Prostate gland (tissue), 2 donors: ENCODE measurements at regions not wholly inside any gene's neighbourhood (a gene's known extent, or its start where the extent isn't known, plus 50 kb on each side); places are given as distances from the start of the nearest gene placed in this dataset.

ENCODE experiments used
- DNase-seq: peaks from one replicate; pipeline ENCODE4 v3.0.0-alpha.2; 2019; ENCODE audit warnings: low spot score
- H3K27ac ChIP-seq, 2 donors: fragments of 200-600 bp; sonication (generic); 2 replicates each; pipeline ENCODE4 v1.5.1; 2017 to 2019
- H3K27me3 ChIP-seq: fragments of 200-600 bp; sonication (generic); replicated peaks from 2 replicates; pipeline ENCODE4 v1.5.1; 2019; ENCODE audit not compliant: insufficient read depth
- H3K36me3 ChIP-seq, 2 donors: fragments of 200-600 bp; sonication (generic); 1 replicate in 1 of 2; 2 replicates in 1 of 2; pipeline versions ENCODE4 v1.5.1 to v1.8.1; 2017 to 2019
- H3K4me1 ChIP-seq: fragments of 200-600 bp; sonication (generic); replicated peaks from 2 replicates; pipeline ENCODE4 v1.5.1; 2019
- H3K4me3 ChIP-seq, 2 donors: fragments of 200-600 bp; sonication (generic); 2 replicates each; pipeline ENCODE4 v1.5.1; 2017 to 2019
- H3K9me3 ChIP-seq: fragments of 200-600 bp; sonication (generic); 2 replicates; pipeline ENCODE4 v1.5.1; 2017
- POLR2A ChIP-seq: fragments of 450-650 bp; IDR thresholded peaks from one replicate; pipeline ENCODE4 v1.6.1; 2016; ENCODE audit warnings: antibody characterized with exemption, mild to moderate bottlenecking
- POLR2AphosphoS5 ChIP-seq: sonication (generic); formaldehyde crosslinking; IDR thresholded peaks from one replicate; pipeline ENCODE4 v1.6.1; 2017; ENCODE audit warnings: antibody characterized with exemption
- WGBS: methylation state at CpG from one replicate; pipeline ENCODE4 v1.1.5; 2018; 5-methylcytosine and 5-hydroxymethylcytosine counted together
- intact Hi-C: fragments of 100-400 bp; cut with DNase I; formaldehyde crosslinking; loops from one replicate; pipeline ENCODE4 v1.14.2; 2022
- TF ChIP-seq, protein P1 (sequence below), 4 experiments: fragments of 200-600 bp in 2 of 4; fragments of 450-650 bp in 2 of 4; sonication (generic) in 2 of 4; IDR thresholded peaks; 1 replicate in 3 of 4; 2 replicates in 1 of 4; pipeline ENCODE4 v1.5.1; 2016 to 2019; ENCODE audit warnings: antibody characterized with exemption in 4 of 4, mild to moderate bottlenecking in 2 of 4, moderate library complexity in 2 of 4

DNA sequence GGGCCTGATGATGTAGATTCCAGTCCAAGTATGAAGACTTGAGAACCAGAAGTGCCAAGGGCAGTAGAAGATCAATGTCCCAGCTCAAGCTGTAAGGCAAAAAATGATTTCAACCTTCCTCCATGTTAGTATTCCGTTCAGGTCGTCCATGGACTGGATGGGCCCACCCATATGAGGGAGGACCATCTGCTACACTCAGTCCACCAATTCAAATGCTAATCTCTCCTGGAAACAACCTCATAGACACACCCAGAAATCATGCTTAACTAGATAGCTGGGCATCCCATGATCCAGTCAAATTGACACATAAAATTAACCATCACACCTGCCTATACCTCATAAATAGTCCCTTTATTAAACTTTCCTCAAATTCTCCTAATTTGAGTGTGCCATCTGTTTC is 73.3 kb upstream of the NFASC start:
- intact Hi-C loops = no loop called here
- H3K9me3 ChIP-seq = no peaks in the 10 kb centered on the region
- no peaks in the 10 kb centered on the region for H3K36me3 ChIP-seq
- no peak for DNase-seq
- no peaks in the 10 kb centered on the region for H3K27me3 ChIP-seq
- H3K4me1 ChIP-seq = no peaks in the 10 kb centered on the region
- H3K27ac ChIP-seq = no peak overlapping the region
- H3K4me3 ChIP-seq = no peak overlapping the region
- WGBS = 93% methylated on average over 2 of the region's 2 CpGs
- no peak for TF ChIP-seq POLR2AphosphoS5
- TF ChIP-seq, protein P1, sequence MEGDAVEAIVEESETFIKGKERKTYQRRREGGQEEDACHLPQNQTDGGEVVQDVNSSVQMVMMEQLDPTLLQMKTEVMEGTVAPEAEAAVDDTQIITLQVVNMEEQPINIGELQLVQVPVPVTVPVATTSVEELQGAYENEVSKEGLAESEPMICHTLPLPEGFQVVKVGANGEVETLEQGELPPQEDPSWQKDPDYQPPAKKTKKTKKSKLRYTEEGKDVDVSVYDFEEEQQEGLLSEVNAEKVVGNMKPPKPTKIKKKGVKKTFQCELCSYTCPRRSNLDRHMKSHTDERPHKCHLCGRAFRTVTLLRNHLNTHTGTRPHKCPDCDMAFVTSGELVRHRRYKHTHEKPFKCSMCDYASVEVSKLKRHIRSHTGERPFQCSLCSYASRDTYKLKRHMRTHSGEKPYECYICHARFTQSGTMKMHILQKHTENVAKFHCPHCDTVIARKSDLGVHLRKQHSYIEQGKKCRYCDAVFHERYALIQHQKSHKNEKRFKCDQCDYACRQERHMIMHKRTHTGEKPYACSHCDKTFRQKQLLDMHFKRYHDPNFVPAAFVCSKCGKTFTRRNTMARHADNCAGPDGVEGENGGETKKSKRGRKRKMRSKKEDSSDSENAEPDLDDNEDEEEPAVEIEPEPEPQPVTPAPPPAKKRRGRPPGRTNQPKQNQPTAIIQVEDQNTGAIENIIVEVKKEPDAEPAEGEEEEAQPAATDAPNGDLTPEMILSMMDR (IDR thresholded peaks at IDR 0.05) = no peak
- TF ChIP-seq POLR2A = no peak

DNA sequence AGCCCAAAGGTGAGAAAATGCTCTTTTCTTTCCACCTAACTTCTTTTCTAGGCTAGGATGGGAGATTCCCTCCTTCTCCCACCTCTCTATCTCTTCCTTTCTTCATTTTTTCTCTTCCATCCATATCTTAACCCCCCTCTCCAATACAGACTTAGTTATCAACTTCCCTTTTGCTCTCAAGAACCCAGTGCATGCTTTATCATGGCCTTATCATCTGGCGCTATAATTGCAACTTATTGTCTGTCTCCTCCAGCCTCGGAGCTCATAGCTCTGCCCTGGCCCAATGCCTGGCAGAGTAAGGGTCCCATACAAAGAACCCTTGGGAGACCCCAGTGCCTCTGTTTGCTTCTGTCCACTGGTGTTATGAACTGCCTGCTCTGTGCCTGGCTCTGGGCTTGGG is 71.0 kb upstream of the NFASC start:
- Histone ChIP-seq H3K9me3 (no peaks in the 10 kb centered on the region), H3K27me3 (no peaks in the 10 kb centered on the region), H3K4me1 (no peaks in the 10 kb centered on the region), H3K27ac (no peak overlapping the region), H3K36me3 (no peaks in the 10 kb centered on the region), H3K4me3 (no peak overlapping the region)
- intact Hi-C loops = loop anchor here (10.0 kb wide), 1 partner anchor 265 kb away; no protein-coding TSS in a partner anchor
- no peak for DNase-seq
- WGBS = 73% methylated on average over 2 of the region's 2 CpGs
- TF ChIP-seq, protein P1 (IDR thresholded peaks at IDR 0.05) = no peak
- TF ChIP-seq POLR2A (no peak), POLR2AphosphoS5 (no peak)

DNA sequence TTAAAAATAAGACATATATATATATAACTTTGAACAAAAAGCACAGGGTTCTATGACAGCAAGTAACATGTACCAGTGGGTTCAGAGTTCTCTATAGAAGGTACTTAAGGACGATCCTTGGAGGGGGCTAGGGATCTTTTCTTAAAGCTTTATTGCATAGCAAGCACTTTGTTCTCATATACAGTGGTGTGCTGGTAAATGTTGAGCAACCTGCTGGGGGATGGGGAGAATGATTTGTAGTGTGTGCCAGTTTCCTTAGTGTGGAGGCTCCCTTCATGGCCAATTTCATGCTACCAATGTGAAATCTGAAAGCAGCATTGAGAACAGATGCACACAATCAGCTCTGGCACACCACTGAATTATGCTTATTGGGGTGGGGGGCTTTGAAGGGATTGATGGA is 69.5 kb upstream of the NFASC start:
- WGBS = 67% methylated on average over 1 of the region's 1 CpG
- Histone ChIP-seq H3K4me3 (no peak overlapping the region), H3K27ac (no peak overlapping the region), H3K36me3 (no peaks in the 10 kb centered on the region), H3K4me1 (no peaks in the 10 kb centered on the region), H3K9me3 (no peaks in the 10 kb centered on the region), H3K27me3 (no peaks in the 10 kb centered on the region)
- intact Hi-C loops = loop anchor here (10.0 kb wide), 1 partner anchor 264 kb away; no protein-coding TSS in a partner anchor
- TF ChIP-seq POLR2AphosphoS5 (no peak), POLR2A (no peak)
- TF ChIP-seq, protein P1 (IDR thresholded peaks at IDR 0.05) = no peak
- no peak for DNase-seq

DNA sequence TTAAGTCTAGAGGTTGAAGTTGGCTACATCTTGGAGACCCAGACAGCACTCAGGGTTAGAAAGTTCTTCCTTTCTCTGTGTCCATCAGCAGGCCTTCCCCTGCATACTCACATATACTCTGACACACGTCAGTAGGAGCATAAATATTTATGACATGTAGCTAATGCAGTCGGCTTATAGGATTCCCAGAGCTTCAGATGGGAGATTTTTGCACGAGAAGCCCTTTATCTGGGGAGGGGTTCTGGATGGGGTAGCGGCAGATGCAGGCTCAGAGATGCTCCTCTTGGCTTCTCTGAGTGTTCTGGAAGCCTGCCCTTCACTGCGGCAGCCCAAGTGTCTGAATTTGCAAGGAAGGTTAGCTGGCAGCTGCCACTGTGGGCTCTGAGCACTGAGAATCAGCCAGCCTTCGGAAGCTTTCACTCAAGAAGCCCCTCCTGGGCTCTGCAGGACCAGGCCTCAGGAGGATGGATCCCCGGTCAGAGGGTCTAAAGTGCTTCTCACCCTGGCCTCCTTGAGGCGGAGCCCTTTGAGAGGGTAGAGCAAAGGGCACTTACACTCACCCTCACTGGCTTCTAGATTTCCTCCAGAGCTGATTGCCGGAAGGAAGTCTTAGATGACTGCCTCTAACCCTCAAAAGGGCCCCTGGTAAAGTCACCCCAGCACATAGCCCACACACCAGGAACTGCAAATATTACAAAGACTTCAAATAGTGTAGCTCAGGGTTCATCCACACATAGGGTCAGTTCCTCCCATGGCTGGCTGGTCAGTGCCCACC is 68.1 kb upstream of the NFASC start:
- 87% methylated on average over 9 of the region's 9 CpGs for WGBS
- no peaks in the 10 kb centered on the region for H3K9me3 ChIP-seq
- intact Hi-C loops = loop anchor here (10.0 kb wide), 1 partner anchor 262 kb away; no protein-coding TSS in a partner anchor
- TF ChIP-seq POLR2AphosphoS5 (no peak), POLR2A (no peak)
- TF ChIP-seq, protein P1 (IDR thresholded peaks at IDR 0.05) = no peak
- no peak overlapping the region for H3K27ac ChIP-seq
- H3K27me3 ChIP-seq = no peaks in the 10 kb centered on the region
- no peak overlapping the region for H3K4me3 ChIP-seq
- H3K4me1 ChIP-seq = no peaks in the 10 kb centered on the region
- DNase-seq = no peak
- no peaks in the 10 kb centered on the region for H3K36me3 ChIP-seq

DNA sequence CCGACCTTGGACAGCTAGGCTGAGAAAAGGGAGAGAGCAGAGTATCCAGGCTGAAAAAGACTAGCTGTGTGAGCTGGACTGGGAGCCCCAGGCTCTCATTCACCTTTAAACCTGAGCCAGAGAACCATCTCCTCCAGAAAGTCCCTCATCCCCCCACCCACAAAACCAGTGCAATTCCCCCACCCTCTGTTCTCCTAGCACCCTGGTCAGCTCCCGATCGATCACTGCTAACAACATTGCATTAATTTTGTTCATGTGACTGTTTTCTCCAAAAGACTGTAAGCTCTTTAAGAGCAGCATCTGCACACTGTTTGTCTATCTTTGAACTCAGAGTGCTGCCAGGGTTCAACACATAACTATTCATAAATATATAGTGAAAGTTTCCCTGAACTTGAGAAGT is 67.1 kb upstream of the NFASC start:
- Histone ChIP-seq H3K4me1 (no peaks in the 10 kb centered on the region), H3K27me3 (no peaks in the 10 kb centered on the region), H3K27ac (no peak overlapping the region), H3K36me3 (no peaks in the 10 kb centered on the region), H3K9me3 (no peaks in the 10 kb centered on the region), H3K4me3 (no peak overlapping the region)
- WGBS = 72% methylated on average over 3 of the region's 3 CpGs
- DNase-seq = no peak
- TF ChIP-seq POLR2A = no peak
- TF ChIP-seq, protein P1 (IDR thresholded peaks at IDR 0.05) = no peak
- TF ChIP-seq POLR2AphosphoS5 = no peak
- intact Hi-C loops = loop anchor here (10.0 kb wide), 1 partner anchor 261 kb away; no protein-coding TSS in a partner anchor
